ENCODE measurements at regions not wholly inside any gene's neighbourhood (a gene's known extent, or its start where the extent isn't known, plus 50 kb on each side); places are given as distances from the start of the nearest gene placed in this dataset.
"Not testable (repeated sequence)": the region's sequence is repeated elsewhere in the genome, so short reads cannot be mapped to it uniquely, and the experiment has no call there.

DNA sequence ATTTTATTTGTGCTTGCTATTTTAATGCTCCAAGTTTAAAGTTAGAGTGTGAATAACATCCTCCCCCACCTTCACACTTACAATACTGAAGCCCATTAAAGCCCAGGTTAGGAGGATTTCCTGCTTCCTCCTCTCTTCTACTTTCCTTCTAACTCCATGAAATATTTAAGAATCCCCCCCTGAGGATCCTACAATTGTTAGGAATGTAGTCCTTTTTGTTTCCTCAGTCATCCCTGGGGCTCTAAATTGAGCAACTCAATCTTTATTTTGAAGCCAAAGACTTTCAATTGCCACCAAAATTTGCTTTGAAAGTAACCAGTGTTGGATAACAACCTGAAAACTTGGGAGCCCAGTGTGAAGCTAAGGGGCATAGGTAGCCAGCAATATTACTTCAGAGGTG is 276.9 kb downstream of the FAM47A start:
- H2AFZ ChIP-seq (ENCODE audit: control insufficient read depth, low read length): no peak overlapping the region
- no peak overlapping the region for H3K4me2 ChIP-seq (ENCODE audit: control insufficient read depth, extremely low read depth, insufficient read depth, low read depth, low read length)

DNA sequence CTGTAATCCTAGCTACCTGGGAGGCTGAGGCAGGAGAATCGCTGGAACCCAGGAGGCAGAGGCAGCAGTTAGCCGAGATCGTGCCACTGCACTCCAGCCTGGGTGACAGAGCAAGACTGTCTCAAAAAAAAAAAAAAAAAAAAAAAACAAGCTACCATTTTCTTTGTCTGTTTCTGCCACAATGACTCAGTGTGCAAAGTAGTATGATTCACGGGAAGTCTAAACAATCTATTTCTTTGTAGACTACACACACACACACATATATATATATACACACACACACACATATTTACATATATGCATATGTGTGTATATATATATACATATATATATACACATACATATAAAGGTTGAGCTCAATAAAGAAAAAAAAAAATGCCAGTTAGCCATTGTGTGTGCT is 280.0 kb downstream of the FAM47A start:
- H3K9me3 ChIP-seq (ENCODE audit: control insufficient read depth, low read depth, low read length); H3K4me1 ChIP-seq (ENCODE audit: control insufficient read depth, extremely low read depth, insufficient read depth, low read length); H4K20me1 ChIP-seq (ENCODE audit: control insufficient read depth, extremely low read depth, insufficient read depth, low read length); H3K9me1 ChIP-seq (ENCODE audit: control insufficient read depth, extremely low read depth, insufficient read depth, low read length); H2AFZ ChIP-seq (ENCODE audit: control insufficient read depth, low read length); H3K9ac ChIP-seq (ENCODE audit: control insufficient read depth, extremely low read depth, insufficient read depth, low read length); H3K36me3 ChIP-seq (ENCODE audit: control insufficient read depth in 2 of 2, extremely low read depth in 1 of 2, insufficient read depth in 2 of 2, low read length in 2 of 2); H3K27ac ChIP-seq (ENCODE audit: control insufficient read depth, insufficient read depth, low read length); H3K79me2 ChIP-seq (ENCODE audit: control insufficient read depth, insufficient read depth, low read length); H3K27me3 ChIP-seq (ENCODE audit: control insufficient read depth, extremely low read depth, insufficient read depth, low read length); DNase-seq (ENCODE audit: low read depth, low spot score); dilution Hi-C loops (cut with MboI; ENCODE audit: extremely low pct_ligation_motif_present, low sequenced_read_pairs); H3K4me3 ChIP-seq (ENCODE audit: control insufficient read depth in 2 of 3, extremely low read depth in 1 of 3, insufficient read depth in 2 of 3, low read depth in 1 of 3, low read length in 3 of 3); H3K4me2 ChIP-seq (ENCODE audit: control insufficient read depth, extremely low read depth, insufficient read depth, low read depth, low read length); FAIRE-seq: not testable (repeated sequence)

More for the DNA sequence above, 276.9 kb downstream of the FAM47A start:
- dilution Hi-C loops (cut with MboI; ENCODE audit: extremely low pct_ligation_motif_present, low sequenced_read_pairs): no loop called here
- no peaks in the 10 kb centered on the region for H3K79me2 ChIP-seq (ENCODE audit: control insufficient read depth, insufficient read depth, low read length)
- DNase-seq (ENCODE audit: low read depth, low spot score) (no peak), FAIRE-seq (no peak)
- no peaks in the 10 kb centered on the region for H3K9me3 ChIP-seq (ENCODE audit: control insufficient read depth, low read depth, low read length)
- H3K36me3 ChIP-seq (ENCODE audit: control insufficient read depth in 2 of 2, extremely low read depth in 1 of 2, insufficient read depth in 2 of 2, low read length in 2 of 2): no peaks in the 10 kb centered on the region
- no peak overlapping the region for H3K27ac ChIP-seq (ENCODE audit: control insufficient read depth, insufficient read depth, low read length)
- no peak for TF ChIP-seq EZH2 (IDR thresholded peaks at IDR 0.05; ENCODE audit: low read length)
- TF ChIP-seq, protein P1, sequence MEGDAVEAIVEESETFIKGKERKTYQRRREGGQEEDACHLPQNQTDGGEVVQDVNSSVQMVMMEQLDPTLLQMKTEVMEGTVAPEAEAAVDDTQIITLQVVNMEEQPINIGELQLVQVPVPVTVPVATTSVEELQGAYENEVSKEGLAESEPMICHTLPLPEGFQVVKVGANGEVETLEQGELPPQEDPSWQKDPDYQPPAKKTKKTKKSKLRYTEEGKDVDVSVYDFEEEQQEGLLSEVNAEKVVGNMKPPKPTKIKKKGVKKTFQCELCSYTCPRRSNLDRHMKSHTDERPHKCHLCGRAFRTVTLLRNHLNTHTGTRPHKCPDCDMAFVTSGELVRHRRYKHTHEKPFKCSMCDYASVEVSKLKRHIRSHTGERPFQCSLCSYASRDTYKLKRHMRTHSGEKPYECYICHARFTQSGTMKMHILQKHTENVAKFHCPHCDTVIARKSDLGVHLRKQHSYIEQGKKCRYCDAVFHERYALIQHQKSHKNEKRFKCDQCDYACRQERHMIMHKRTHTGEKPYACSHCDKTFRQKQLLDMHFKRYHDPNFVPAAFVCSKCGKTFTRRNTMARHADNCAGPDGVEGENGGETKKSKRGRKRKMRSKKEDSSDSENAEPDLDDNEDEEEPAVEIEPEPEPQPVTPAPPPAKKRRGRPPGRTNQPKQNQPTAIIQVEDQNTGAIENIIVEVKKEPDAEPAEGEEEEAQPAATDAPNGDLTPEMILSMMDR (optimal IDR thresholded peaks at IDR 0.05 in 1 of 3, IDR thresholded peaks at IDR 0.05 in 1 of 3, conservative IDR thresholded peaks at IDR 0.05 in 1 of 3; ENCODE audit: extremely low read depth in 1 of 3, insufficient read depth in 2 of 3, low read length in 3 of 3): no peak
- H3K9ac ChIP-seq (ENCODE audit: control insufficient read depth, extremely low read depth, insufficient read depth, low read length): no peak overlapping the region
- no peaks in the 10 kb centered on the region for H3K27me3 ChIP-seq (ENCODE audit: control insufficient read depth, extremely low read depth, insufficient read depth, low read length)
- H3K9me1 ChIP-seq (ENCODE audit: control insufficient read depth, extremely low read depth, insufficient read depth, low read length): no peaks in the 10 kb centered on the region
- H3K4me3 ChIP-seq (ENCODE audit: control insufficient read depth in 2 of 3, extremely low read depth in 1 of 3, insufficient read depth in 2 of 3, low read depth in 1 of 3, low read length in 3 of 3): no peak overlapping the region
- H3K4me1 ChIP-seq (ENCODE audit: control insufficient read depth, extremely low read depth, insufficient read depth, low read length): no peaks in the 10 kb centered on the region
- no peaks in the 10 kb centered on the region for H4K20me1 ChIP-seq (ENCODE audit: control insufficient read depth, extremely low read depth, insufficient read depth, low read length)

- FAIRE-seq (no peak), DNase-seq (ENCODE audit: low read depth, low spot score) (no peak)
- no peaks in the 10 kb centered on the region for H3K79me2 ChIP-seq (ENCODE audit: control insufficient read depth, insufficient read depth, low read length)
These were observed 291.9 kb downstream of the FAM47A start for GRCh38 chrX:33840176-33840575.

More at GRCh38 chrX:33840176-33840575, 291.9 kb downstream of the FAM47A start:
- H3K9me1 ChIP-seq (ENCODE audit: control insufficient read depth, extremely low read depth, insufficient read depth, low read length): no peaks in the 10 kb centered on the region
- H3K27me3 ChIP-seq (ENCODE audit: control insufficient read depth, extremely low read depth, insufficient read depth, low read length): no peaks in the 10 kb centered on the region
- H3K4me1 ChIP-seq (ENCODE audit: control insufficient read depth, extremely low read depth, insufficient read depth, low read length): no peaks in the 10 kb centered on the region
- dilution Hi-C loops (cut with MboI; ENCODE audit: extremely low pct_ligation_motif_present, low sequenced_read_pairs): no loop called here
- no peak overlapping the region for H2AFZ ChIP-seq (ENCODE audit: control insufficient read depth, low read length)
- no peak overlapping the region for H3K4me2 ChIP-seq (ENCODE audit: control insufficient read depth, extremely low read depth, insufficient read depth, low read depth, low read length)
- TF ChIP-seq, protein P1 (optimal IDR thresholded peaks at IDR 0.05 in 1 of 3, IDR thresholded peaks at IDR 0.05 in 1 of 3, conservative IDR thresholded peaks at IDR 0.05 in 1 of 3; ENCODE audit: extremely low read depth in 1 of 3, insufficient read depth in 2 of 3, low read length in 3 of 3): no peak
- TF ChIP-seq EZH2 (IDR thresholded peaks at IDR 0.05; ENCODE audit: low read length): no peak
- H3K9ac ChIP-seq (ENCODE audit: control insufficient read depth, extremely low read depth, insufficient read depth, low read length): no peak overlapping the region
- H3K36me3 ChIP-seq (ENCODE audit: control insufficient read depth in 2 of 2, extremely low read depth in 1 of 2, insufficient read depth in 2 of 2, low read length in 2 of 2): no peaks in the 10 kb centered on the region
- H3K4me3 ChIP-seq (ENCODE audit: control insufficient read depth in 2 of 3, extremely low read depth in 1 of 3, insufficient read depth in 2 of 3, low read depth in 1 of 3, low read length in 3 of 3): no peak overlapping the region
- no peaks in the 10 kb centered on the region for H3K9me3 ChIP-seq (ENCODE audit: control insufficient read depth, low read depth, low read length)
- no peak overlapping the region for H3K27ac ChIP-seq (ENCODE audit: control insufficient read depth, insufficient read depth, low read length)
- no peaks in the 10 kb centered on the region for H4K20me1 ChIP-seq (ENCODE audit: control insufficient read depth, extremely low read depth, insufficient read depth, low read length)
